Hematopoietic multipotent progenitor cell treated with erythropoietin and hydrocortisone succinate and interleukin-3 and kit ligand, for 6 days (in vitro differentiated cells): ENCODE measurements at regions not wholly inside any gene's neighbourhood (a gene's known extent, or its start where the extent isn't known, plus 50 kb on each side); places are given as distances from the start of the nearest gene placed in this dataset.
"Not testable (repeated sequence)": the region's sequence is repeated elsewhere in the genome, so short reads cannot be mapped to it uniquely, and the experiment has no call there.

Source experiments
- DNase-seq: peaks from one replicate; pipeline ENCODE4 v3.0.0-alpha.2; 2015

DNA sequence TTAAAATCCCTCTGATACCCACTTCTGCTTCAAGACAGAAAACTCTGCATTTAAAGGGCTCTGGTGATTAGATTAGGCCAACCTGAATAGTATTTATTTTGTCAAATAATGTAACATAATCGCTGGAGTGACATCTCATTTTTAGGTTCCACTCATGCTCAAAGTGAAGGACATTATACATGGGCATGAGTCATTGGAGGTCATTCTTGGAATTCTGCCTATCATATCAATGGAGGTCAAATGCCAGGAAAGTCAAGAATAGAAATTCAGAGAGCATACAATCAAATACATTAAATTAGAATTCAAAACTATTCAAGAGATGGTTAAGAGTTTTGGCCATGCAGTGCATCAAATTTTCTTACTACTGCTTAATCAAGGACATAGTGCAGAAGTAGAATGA lies 50.8 kb upstream of the PRSS1 start:
- DNase-seq, result no peak

DNA sequence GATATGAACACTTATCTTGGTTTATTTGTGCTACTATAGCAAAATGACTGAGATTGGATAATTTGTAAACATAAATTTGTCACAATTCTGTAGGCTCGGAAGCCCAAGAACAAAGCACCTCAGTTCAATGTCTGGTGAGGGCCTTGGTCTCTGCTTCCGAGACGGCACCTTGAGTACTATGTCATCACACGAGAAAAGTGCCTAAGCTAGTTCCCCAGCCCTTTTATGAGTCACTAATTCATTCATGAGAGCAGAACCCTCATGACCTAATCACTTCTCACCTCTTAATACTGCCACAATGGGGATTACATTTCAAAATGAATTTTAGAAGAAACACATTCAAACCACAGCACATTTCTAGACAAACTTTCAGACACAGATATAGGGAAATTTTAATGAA lies 52.0 kb upstream of the PRSS1 start:
- DNase-seq, result no peak

DNA sequence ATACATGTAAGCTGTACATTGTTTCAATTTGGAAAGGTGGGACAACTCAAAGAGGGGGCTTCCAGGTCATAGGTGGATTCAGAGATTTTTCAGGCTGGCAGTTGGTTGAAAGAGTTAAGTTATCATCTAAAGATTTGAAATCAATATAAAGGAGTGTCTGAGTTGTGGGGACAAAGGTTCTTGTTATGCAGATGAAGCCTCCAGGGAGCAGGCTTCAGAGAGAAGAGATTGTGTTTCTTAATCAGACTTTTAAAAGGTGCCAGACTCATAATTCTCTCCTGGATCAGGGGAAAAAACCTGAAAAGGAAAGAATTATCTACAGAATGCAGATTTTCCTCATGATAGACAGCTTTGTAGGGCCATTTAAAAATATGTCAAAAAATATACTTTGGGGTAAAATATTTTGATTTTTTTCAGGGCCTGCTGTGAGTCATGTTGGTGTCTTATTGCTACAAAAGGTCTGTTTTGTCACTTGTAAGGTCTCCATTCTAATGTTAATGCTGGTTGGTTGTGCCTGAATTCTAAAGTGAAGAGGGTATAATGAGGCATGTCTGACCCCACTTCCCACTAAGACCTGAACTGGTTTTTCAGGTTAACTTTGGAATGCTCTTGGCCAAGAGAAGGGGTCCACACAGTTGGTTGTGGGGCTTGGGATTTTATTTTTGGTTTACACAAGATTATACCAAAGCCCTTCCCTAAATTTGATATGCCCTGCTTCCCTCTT lies 52.7 kb upstream of the PRSS1 start:
- no peak for DNase-seq

DNA sequence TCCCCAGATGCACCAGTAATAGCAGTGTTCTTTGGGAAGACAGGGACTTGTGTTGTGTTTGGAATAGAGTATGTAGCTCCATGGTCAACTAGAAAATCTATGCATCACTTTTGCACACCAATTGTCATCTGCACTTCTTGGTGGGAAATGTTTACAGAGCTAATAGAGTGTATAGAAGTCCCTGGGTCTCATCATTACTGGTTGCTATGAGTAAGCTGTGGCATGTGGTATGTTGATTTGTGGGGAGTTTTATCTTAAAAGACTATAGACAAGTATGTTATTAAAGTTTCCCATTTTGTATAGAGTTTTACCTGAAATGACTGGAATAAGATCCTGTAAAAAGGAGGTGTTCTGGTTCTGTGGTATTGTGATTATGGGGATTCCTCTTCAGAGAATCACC lies 55.4 kb upstream of the PRSS1 start:
- no peak for DNase-seq

DNA sequence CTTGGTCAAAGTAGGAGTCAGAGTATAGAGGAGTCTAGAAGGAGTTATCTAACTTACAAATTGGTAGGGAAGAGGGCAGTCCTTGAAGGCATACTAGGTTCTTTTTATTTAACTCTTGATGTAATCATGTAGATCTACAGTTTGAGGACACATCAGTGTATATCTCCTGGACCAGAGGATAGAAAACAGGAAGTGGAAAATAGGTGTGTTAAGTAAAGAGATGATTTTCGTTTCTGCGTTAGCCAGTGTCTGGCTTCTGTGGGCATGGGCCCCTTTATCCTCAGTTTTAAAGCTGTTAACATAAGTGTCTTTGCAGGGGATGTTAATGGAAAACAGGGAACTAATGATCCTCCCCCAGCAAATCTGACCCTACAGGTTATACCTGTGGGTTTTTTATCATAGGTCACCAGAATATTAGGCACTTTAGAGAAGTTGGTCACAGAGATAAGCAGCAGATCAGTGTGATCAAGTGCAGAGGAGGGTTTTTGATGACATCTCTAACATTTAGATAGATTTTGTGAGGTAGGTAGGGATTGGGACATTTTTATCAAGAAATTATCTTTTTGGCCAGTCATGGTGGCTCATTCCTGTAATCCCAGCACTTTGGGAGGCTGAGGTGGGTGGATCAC lies 58.6 kb upstream of the PRSS1 start:
- no peak for DNase-seq

DNA sequence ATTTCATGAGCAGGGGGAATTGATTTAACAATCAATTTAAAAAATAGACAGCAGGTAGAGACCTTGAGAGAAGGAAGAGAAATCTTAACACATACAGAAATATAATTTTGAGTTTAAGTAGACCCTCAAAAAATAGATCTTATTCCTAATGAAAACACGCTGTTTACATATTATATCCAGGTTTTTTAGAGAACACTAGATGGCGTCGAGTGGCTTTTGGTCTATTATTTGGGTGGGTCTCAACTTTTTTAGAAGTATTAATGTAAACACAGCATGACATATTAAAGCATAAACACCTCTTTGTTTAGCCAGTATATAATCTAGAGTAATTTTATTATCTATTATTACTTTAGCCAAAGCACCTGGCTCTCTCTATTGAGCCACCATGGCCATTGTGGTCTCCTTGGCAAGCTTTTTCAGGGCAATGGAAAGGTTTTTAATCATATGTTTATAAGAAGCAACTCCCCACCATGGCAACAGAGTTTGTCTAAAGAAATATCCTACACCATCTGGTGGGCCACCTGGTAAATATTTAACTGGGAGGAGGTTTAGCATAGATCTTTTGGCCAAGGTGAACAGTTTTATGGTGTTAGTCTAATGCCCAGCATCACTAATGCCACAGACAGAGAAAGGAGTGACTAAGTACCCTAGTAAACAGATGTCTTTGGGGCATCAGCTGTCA lies 59.7 kb upstream of the PRSS1 start:
- DNase-seq, result peak; percentile 53

DNA sequence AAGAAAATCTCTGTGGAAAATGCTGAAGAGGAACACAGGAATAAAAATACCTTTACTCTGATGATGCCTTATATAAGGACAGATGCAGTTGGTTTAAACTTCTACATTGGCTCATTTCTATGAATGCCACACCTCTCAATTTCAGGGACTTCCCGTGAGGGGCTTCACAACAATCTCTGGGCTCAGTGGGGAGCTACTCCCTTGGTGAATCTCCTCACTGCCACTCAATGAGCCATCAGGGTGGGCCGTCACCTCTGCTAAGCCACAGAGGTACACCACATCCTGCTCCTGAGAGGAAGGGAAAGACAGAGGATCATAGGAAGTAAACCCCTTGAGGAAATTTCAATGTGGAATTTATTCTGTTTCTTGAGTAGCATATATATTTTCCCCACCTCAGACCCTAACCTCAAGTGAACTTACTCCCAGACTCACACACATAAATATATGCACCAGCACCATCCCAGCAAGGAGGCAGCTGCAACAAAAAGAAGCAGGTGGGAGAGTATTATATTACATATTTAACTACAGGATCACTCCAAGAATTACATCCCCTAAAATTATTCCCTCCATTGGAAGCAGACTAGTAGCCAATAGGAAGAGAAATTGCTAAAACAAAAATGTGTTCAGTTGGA lies 63.3 kb upstream of the PRSS1 start:
- no peak for DNase-seq

DNA sequence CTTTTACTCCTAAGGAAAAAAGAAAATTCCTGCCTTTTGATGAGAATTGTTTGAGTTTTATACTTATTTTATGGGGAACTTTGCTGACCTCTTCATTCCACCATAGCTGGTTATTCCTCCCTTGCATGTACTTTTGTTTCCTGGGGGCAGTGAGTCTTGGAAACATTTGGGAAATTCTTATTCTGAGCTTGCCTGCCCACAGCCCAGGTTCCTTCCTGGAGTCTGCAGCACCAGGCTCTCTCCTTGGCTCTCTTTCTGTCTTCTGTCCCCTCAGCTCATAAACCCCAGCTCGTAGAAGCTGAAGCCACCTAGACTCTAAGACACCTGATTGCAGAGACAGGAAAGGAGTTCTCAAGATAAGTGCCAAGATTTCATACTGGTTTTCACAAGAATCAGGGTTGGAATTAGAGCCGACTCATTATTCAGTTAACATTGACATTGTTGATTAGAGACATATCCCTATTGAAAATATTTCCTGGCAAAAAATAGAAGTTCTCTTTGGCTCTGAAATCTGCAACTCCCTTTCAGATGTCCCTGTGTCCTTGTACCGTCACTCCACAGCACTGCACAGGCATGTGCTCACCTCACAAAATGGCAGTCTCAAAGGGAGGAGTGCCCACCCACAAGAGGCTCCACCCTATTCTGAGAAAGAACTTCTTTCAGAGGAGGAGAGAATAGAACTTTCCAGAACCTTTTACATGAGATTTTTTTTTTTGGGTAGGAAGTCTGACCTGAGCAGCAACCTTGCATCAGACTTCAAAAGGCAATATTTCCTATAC lies 67.8 kb upstream of the PRSS1 start:
- no peak for DNase-seq

DNA sequence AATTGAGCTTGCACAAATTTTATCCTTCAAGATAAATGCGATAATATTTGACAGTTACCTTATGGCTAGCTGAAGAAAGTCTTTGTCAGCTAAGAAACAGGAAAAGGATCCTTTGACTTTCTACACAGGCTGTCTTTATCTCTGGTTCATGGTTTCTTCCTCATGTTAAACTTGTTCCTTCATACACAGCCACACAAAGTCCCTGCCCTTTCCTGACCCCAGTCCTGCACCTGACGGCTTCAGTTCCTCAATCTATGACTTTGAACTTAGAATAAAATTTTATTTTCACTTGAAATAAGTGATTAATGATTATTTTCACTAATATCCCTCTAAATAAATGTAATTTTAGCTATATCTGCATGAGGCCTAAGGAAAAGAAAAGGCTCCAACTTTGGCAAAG lies 77.8 kb upstream of the PRSS1 start:
- DNase-seq, result peak; percentile 19

DNA sequence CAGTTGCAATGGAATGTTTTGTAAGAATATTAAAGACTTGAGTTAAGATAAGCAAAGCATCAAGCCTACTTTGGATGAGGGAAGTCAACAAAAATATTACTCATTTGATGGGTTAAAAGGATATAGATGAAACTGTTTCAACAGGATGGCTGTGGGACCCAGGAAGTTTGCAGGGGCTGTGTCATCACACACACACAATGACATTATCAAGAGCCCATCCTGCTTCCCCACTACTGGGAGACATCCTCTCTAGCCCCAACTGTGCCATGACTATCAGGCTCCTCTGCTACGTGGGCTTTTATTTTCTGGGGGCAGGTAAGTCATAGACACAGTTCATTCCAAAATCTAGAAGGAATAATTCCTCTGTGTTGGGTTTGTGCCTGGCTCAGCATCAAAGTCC lies 78.8 kb upstream of the PRSS1 start:
- no peak for DNase-seq

DNA sequence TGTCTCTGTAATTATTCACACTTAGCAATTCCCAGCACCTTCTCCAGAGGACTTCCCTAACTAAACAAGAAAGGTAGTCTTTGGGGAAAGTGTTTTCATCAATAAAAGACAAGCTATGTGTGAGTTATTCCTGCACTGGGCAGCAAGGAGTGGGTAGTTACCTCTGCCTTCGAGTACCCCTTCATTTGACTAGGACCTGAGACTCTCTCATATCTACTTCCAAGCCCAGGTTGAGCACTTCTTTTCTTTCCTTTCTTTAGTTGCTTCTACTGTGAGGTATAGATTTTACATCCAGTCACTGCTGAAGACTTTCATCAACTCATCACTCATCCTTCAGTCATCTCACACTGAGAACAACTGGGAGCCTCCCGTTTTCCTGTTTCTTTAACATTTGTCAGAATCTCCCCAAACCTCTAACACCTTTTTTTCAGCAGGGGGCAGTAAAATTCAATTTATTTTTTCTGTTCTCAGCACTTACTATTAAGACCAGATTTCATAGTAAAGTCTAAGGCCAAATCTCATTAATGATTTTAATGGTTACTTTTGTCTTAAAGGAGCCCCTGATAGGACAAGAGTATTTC lies 80.1 kb upstream of the PRSS1 start:
- peak; percentile 55 for DNase-seq

DNA sequence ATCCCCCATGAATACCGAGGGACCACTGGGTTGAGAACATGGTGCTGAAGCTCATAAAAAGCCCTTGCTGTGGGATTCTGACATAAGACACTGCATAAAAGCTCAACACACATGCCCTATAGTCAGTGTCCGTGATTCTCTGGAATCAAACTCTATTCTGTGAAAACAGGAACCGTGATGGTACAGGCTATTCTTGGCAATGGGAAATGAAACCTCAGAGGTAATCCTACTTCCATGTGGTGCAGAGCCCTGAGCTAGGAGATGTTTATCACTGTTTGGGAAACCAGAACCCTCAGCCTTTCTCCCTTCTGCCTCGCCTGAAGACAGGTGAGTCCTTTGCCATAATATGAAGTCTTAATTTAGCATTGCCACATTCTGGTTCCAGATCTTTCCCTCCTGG lies 80.8 kb upstream of the PRSS1 start:
- DNase-seq, result no peak

DNA sequence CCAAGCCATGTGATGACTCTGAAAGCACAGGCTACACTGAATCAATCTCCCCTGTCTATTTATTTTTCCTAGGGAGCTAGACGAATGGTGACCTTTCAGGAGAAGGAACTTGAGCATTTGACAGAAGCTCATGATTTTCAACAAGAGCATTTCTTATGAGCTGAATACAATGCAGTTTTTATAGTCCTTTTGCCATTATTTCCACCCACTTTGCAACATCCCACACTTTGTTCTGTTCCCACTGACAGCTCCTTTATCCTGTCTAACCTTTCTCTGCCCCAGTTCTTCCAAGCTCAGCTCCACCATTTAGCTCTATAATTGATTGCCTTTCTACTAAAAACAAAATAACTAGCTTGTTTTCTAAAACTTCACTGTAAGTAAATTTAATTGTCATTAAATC lies 91.9 kb upstream of the PRSS1 start:
- DNase-seq, result no peak

DNA sequence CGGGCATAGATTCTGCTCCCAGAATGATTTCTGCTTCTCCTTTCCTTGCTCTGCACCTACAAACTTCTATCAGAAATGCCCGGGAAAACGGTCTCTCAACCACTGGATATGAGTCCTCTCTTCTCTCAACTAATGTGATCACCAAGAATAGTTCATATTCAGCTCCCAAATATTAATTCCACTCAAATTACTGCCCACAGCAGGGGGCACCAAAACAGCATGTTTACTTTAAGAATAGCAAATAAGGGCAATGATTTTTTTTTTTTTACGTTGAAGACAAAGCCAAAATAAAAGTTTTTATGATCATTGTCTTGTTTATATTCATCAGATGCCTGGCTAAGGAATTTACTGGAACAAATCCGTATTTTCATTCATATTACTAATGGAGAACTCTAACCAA lies 94.9 kb upstream of the PRSS1 start:
- DNase-seq, result peak; percentile 19

DNA sequence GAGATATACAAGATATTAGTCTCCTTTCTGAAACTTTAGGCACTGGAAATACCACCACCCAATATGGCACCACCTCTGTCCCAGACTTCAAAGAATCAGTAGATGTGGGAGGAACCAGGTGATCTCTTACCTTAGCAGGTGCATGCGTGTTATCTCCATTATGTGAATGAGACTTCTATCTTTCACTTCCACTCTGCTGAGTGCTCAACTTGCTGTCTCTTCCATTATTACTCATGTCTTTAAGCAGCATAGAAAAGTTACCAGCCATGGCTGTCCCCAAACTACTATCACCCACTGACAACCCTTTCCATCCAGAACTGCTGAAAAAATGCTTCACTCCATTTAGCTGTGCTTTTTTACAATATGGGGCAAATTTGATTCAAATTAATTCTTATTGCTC lies 101.5 kb upstream of the PRSS1 start:
- DNase-seq, result no peak

DNA sequence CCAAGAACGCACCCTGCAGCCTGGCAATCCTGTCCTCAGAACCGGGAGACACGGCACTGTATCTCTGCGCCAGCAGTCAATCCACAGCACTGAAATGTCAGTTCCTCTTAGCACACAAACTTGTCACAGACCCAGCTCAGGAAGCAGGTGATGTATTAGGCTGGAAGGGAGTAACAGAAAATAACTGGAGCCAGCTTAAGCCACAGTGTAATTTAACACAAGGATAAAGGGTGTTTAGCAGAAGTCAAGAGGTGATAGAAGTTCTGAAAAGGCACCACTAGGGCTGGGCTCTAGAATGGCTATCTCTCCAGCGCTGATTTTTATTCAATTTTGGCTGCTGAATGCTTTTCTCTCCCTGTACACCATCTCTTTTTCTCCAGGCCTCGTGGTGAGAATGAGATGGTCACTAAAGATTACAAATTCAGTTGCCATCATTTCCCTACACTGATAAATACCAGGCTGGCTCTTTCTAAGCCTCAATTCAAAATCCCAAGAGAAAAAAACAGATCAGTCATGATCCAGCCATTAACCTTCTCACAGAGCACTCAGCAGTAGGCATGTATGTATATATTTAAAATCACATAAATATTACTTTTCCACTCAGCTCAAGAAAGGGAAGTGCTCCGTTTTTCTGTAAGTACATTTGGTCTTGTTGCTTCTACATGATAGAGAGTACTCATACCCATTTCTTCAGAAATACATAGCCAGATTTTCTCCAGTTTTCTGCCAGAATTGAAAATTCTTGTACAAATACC lies 102.7 kb upstream of the PRSS1 start:
- peak; percentile 54 for DNase-seq

DNA sequence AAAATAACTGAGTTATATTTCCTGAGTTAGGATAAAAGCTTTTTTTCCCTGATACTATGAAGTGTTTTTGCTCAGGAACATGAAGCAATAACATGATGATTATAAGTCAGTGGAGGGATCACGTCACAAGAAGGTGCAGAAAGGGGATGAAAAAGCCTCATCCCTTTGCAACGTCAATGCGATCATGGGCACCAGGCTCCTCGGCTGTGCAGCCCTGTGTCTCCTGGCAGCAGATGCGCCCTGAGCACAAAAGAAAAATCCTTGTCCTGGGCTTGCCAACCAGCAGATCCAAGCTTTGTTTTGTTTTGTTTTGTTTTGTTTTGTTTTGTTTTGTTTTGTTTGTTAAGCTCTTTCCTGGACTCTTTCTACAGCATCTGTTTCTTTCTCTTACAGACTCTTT lies 103.5 kb upstream of the PRSS1 start:
- DNase-seq, result no peak

DNA sequence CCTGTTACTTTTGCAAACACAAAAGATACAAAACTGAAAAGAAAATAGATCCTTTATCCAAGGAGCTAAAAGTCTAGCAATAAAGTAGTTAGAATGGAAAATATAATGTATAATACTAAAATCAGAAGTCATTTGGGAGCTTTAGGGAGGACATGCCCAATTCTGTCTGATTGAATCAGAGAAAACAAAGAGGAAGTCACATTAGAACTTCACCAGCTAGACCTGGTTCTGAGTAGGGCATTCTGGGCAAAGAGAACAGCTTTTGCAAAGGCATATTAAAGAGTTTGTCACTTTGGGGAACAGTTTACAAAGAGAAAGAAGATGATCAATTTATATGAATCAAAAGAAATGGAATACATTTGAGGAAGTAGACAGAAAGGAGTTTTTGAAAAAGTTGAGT lies 107.0 kb upstream of the PRSS1 start:
- DNase-seq, result no peak

DNA sequence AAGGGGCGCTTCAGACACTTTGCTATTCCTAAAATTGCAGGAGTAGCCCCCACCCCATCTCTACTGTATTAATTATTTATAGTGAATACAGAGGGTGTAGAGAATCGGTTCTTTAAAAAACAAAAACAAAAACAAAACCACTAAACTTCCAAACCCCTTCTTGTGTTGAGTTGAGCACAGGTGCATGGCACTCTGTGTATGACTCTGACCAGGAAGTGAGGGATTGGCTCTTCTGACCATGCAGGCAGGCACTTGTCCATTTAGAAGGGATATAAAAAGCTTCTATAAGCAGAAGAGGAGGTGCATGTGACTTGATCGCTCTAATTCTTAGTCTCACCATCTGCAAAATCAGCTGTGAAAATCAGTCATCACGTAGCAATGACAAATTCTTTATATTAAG lies 108.0 kb upstream of the PRSS1 start:
- not testable (repeated sequence) for DNase-seq

DNA sequence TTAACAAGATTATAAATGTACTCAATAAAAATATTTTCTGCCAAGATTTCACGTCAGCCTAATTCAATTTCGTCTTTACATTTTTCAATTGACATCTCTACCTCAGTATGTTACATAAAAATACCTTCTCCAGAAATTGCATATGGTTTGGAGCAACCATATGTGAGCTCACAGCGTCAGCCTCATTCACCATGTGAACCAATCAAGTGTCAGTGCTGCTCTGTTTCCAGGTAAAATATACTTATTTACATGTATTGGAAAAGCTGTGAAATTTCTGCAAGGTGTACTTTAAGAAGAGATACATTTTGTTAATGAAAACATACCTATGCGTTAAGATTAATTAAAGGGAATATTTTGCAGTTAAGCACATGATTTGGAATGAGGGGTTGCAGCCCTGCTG lies 110.7 kb upstream of the PRSS1 start:
- no peak for DNase-seq

DNA sequence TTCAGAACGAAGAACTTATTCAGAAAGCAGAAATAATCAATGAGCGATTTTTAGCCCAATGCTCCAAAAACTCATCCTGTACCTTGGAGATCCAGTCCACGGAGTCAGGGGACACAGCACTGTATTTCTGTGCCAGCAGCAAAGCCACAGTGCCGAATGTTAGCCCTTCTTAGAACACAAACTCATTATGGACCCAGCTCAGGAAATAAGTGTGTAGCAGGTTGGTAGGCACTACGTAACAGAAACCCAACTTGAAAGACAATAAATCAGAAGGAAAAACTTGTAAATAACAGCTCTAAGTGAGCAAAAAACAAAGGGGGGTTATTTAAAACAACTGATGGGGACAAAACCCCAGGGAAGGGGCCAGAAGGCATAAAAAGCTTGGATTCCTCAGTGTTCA lies 112.0 kb upstream of the PRSS1 start:
- no peak for DNase-seq

DNA sequence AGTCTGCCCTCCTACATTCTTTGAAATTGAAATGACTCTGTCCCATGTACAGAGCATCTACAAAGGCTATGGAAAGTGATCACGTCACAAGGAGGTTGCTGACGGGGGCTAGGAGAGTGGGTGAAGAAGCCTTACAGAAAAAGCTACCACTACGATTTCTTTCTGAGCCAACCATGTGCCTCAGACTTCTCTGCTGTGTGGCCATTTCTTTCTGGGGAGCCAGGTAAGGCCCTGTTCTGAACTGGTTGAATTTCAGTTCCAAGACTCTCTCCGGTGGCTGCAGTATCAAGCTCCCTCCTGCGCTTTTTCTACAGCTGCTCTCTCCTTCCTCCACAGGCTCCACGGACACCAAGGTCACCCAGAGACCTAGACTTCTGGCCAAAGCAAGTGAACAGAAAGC lies 112.5 kb upstream of the PRSS1 start:
- DNase-seq, result no peak
